Endothelial cell of umbilical vein (primary cell): ENCODE measurements at regions not wholly inside any gene's neighbourhood (a gene's known extent, or its start where the extent isn't known, plus 50 kb on each side); places are given as distances from the start of the nearest gene placed in this dataset.

Experiments
- BruUV-seq: library from RNA; stranded (reverse); fragments of 400-500 nt; replicated peaks from 2 replicates; lab custom pipeline; 2021; lab: Mats Ljungman, UMichigan
- CTCF ChIA-PET: fragments of 300-600, 350-600 bp; sonication (Branson Sonifier 250); formaldehyde crosslinking; loops from one replicate; lab custom pipeline; 2021; ENCODE audit warnings: antibody characterized with exemption, inconsistent platforms; lab: Charles Lee
- POLR2A ChIA-PET: fragments of 300-600, 350-600 bp; sonication (Branson Sonifier 250); formaldehyde crosslinking; loops from one replicate; lab custom pipeline; 2021; ENCODE audit warnings: antibody characterized with exemption, inconsistent platforms; lab: Charles Lee
- DNase-seq: peaks from one replicate; pipeline ENCODE4 v3.0.0-alpha.2; 2011; ENCODE audit warnings: low read depth, low spot score
- FAIRE-seq: peaks from 2 replicates; lab custom pipeline; 2011; peaks lifted over from hg19 to GRCh38; lab: Jason Lieb, UNC
- H2AFZ ChIP-seq: 2 replicates; pipeline ENCODE4 v1.6.0; 2012; ENCODE audit warnings: low read depth, low read length, control low read depth, inconsistent platforms
- H3K27ac ChIP-seq: 2 replicates; pipeline ENCODE4 v1.5.1; 2011; ENCODE audit warnings: low read depth, mild to moderate bottlenecking, control low read depth, low read length, moderate library complexity; ENCODE audit not compliant: insufficient read depth
- H3K27me3 ChIP-seq, 2 experiments: 2 replicates each; pipeline versions ENCODE4 v1.6.0 to v1.6.1; 2011; ENCODE audit warnings: low read length in 2 of 2, mixed read lengths in 1 of 2; ENCODE audit not compliant: control insufficient read depth in 2 of 2, insufficient read depth in 2 of 2
- H3K36me3 ChIP-seq, 2 experiments: 2 replicates in 1 of 2; 3 replicates in 1 of 2; pipeline ENCODE4 v1.5.1; 2011; ENCODE audit warnings: low read length in 2 of 2, mild to moderate bottlenecking in 1 of 2, moderate library complexity in 1 of 2; ENCODE audit not compliant: control insufficient read depth in 2 of 2, insufficient read depth in 2 of 2; ENCODE audit errors: extremely low read depth in 1 of 2
- H3K4me1 ChIP-seq: 3 replicates; pipeline ENCODE4 v1.5.1; 2011; ENCODE audit warnings: mild to moderate bottlenecking, low read length; ENCODE audit not compliant: control insufficient read depth, insufficient read depth; ENCODE audit errors: extremely low read depth
- H3K4me2 ChIP-seq: 2 replicates; pipeline ENCODE4 v1.6.1; 2011; ENCODE audit warnings: low read length, control low read depth, mixed read lengths; ENCODE audit not compliant: insufficient read depth
- H3K4me3 ChIP-seq, 3 experiments: fragments of 200-600 bp in 1 of 3; sonication (generic), shearing (Covaris generic) in 1 of 3; replicated peaks in 1 of 3; 2 replicates each; pipeline ENCODE4 v1.5.1; 2011 to 2016; ENCODE audit warnings: control low read depth in 3 of 3, low read length in 3 of 3, mild to moderate bottlenecking in 2 of 3, inconsistent platforms in 1 of 3, low read depth in 1 of 3, moderate library complexity in 1 of 3; ENCODE audit not compliant: insufficient read depth in 1 of 3
- H3K79me2 ChIP-seq: 2 replicates; pipeline ENCODE4 v1.6.0; 2012; ENCODE audit warnings: low read length, inconsistent platforms; ENCODE audit not compliant: control insufficient read depth, insufficient read depth
- H3K9ac ChIP-seq: replicated peaks from 2 replicates; pipeline ENCODE3; 2011; ENCODE audit warnings: low read length, control low read depth; ENCODE audit not compliant: insufficient read depth; ENCODE audit errors: extremely low read depth
- H3K9me1 ChIP-seq: replicated peaks from 3 replicates; pipeline ENCODE4 v1.6.0; 2011; ENCODE audit warnings: mild to moderate bottlenecking, low read length; ENCODE audit not compliant: control insufficient read depth, insufficient read depth; ENCODE audit errors: extremely low read depth
- H3K9me3 ChIP-seq: replicated peaks from 2 replicates; pipeline ENCODE4 v1.5.1; 2012; ENCODE audit warnings: low read length, inconsistent platforms; ENCODE audit not compliant: control insufficient read depth, insufficient read depth
- H4K20me1 ChIP-seq: replicated peaks from 2 replicates; pipeline ENCODE3; 2011; ENCODE audit warnings: mild to moderate bottlenecking, low read length; ENCODE audit not compliant: control insufficient read depth, insufficient read depth; ENCODE audit errors: extremely low read depth
- EZH2 ChIP-seq: IDR thresholded peaks from 2 replicates; pipeline ENCODE4 v1.6.1; 2012; ENCODE audit warnings: borderline replicate concordance, low read depth, mild to moderate bottlenecking, moderate library complexity, low read length, inconsistent platforms; ENCODE audit not compliant: severe bottlenecking
- FOS ChIP-seq: IDR thresholded peaks from 2 replicates; pipeline ENCODE4 v1.6.1; 2011; ENCODE audit warnings: mild to moderate bottlenecking, low read length, moderate library complexity, borderline replicate concordance; ENCODE audit not compliant: insufficient read depth
- GATA2 ChIP-seq: IDR thresholded peaks from 2 replicates; pipeline ENCODE4 v1.7.0; 2011; ENCODE audit warnings: low read depth, mild to moderate bottlenecking, moderate library complexity, mixed read lengths, low read length; ENCODE audit not compliant: insufficient read length, insufficient read depth
- JUN ChIP-seq: IDR thresholded peaks from 2 replicates; pipeline ENCODE4 v1.6.1; 2011; ENCODE audit warnings: borderline replicate concordance, low read depth; ENCODE audit not compliant: insufficient read length, insufficient read depth
- MYC ChIP-seq: IDR thresholded peaks from one replicate; pipeline ENCODE4 v1.6.1; 2011; ENCODE audit warnings: mild to moderate bottlenecking, low read depth, low read length
- POLR2A ChIP-seq: IDR thresholded peaks from 2 replicates; pipeline ENCODE4 v1.6.1; 2012; ENCODE audit warnings: low read depth, mild to moderate bottlenecking, control low read depth, low read length
- POLR2AphosphoS5 ChIP-seq: IDR thresholded peaks from 2 replicates; pipeline ENCODE4 v1.6.1; 2012; ENCODE audit warnings: low read depth, mild to moderate bottlenecking, control low read depth, low read length, moderate library complexity; ENCODE audit not compliant: insufficient read depth
- dilution Hi-C: fragments of 300-500 bp; cut with MboI; formaldehyde crosslinking; loops from one replicate; pipeline ENCODE4 v1.15.0; 2019; ENCODE audit warnings: low sequenced_read_pairs; ENCODE audit not compliant: extremely low pct_ligation_motif_present
- intact Hi-C: fragments of 100-400 bp; cut with micrococcal nuclease; formaldehyde crosslinking; loops from one replicate; pipeline ENCODE4 v1.10.0; 2022
- TF ChIP-seq, protein P1 (sequence below), 2 donors: IDR thresholded peaks; 1 replicate in 1 of 2; 2 replicates in 1 of 2; pipeline ENCODE4 v1.5.1; 2011; ENCODE audit warnings: low read length in 2 of 2, mild to moderate bottlenecking in 2 of 2, moderate library complexity in 2 of 2, control low read depth in 1 of 2, inconsistent platforms in 1 of 2, low read depth in 1 of 2; ENCODE audit not compliant: insufficient read depth in 1 of 2; ENCODE audit errors: extremely low read depth in 1 of 2
- TF ChIP-seq, protein P2 (sequence below): IDR thresholded peaks from 2 replicates; pipeline ENCODE4 v1.6.1; 2011; ENCODE audit not compliant: insufficient read depth, insufficient read length

DNA sequence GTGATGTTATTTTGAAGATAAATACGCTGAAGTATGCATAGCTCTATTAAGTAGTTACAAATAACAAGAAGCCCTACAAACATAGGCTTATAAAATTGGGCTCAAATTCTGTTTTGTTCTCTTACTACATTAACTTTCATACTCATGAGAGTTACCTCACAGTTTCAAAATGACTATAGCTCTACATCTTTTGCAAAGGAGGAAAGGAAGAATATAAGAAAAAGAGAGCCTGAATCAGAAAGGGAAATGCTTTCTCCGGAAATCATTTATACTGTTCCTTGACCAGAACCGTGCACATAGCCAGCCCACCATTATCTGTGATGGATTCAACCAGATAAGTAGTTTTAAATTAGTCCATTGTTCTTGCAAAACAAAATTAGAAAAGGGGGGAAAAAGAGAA, 1252.1 kb downstream of the NCAM2 start:
- H3K9me1 ChIP-seq: no peaks in the 10 kb centered on the region
- no peak overlapping the region for H3K4me2 ChIP-seq
- TF ChIP-seq MYC (no peak), POLR2A (no peak), EZH2 (no peak), JUN (no peak), POLR2AphosphoS5 (no peak), FOS (no peak), GATA2 (no peak)
- TF ChIP-seq, protein P1, sequence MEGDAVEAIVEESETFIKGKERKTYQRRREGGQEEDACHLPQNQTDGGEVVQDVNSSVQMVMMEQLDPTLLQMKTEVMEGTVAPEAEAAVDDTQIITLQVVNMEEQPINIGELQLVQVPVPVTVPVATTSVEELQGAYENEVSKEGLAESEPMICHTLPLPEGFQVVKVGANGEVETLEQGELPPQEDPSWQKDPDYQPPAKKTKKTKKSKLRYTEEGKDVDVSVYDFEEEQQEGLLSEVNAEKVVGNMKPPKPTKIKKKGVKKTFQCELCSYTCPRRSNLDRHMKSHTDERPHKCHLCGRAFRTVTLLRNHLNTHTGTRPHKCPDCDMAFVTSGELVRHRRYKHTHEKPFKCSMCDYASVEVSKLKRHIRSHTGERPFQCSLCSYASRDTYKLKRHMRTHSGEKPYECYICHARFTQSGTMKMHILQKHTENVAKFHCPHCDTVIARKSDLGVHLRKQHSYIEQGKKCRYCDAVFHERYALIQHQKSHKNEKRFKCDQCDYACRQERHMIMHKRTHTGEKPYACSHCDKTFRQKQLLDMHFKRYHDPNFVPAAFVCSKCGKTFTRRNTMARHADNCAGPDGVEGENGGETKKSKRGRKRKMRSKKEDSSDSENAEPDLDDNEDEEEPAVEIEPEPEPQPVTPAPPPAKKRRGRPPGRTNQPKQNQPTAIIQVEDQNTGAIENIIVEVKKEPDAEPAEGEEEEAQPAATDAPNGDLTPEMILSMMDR (IDR thresholded peaks at IDR 0.05; ENCODE audit: extremely low read depth in 1 of 2, insufficient read depth in 1 of 2, low read depth in 1 of 2, low read length in 2 of 2): no peak
- TF ChIP-seq, protein P2, sequence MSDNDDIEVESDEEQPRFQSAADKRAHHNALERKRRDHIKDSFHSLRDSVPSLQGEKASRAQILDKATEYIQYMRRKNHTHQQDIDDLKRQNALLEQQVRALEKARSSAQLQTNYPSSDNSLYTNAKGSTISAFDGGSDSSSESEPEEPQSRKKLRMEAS: no peak
- FAIRE-seq: no peak
- DNase-seq: no peak
- BruUV-seq: no TSS peak
- H3K79me2 ChIP-seq: no peaks in the 10 kb centered on the region
- no peaks in the 10 kb centered on the region for H4K20me1 ChIP-seq
- intact Hi-C loops (no loop called here), dilution Hi-C loops (no loop called here)
- POLR2A ChIA-PET: no interaction called here
- H3K4me1 ChIP-seq: no peaks in the 10 kb centered on the region
- no peaks in the 10 kb centered on the region for H3K36me3 ChIP-seq
- CTCF ChIA-PET: no interaction called here
- H3K9ac ChIP-seq: no peak overlapping the region
- H3K27ac ChIP-seq: no peak overlapping the region
- no peak overlapping the region for H3K4me3 ChIP-seq
- no peak overlapping the region for H2AFZ ChIP-seq
- H3K9me3 ChIP-seq: peaks cover 3% of the 10 kb centered on the region
- no peaks in the 10 kb centered on the region for H3K27me3 ChIP-seq
